Neural cell (in vitro differentiated cells): ENCODE measurements at regions not wholly inside any gene's neighbourhood (a gene's known extent, or its start where the extent isn't known, plus 50 kb on each side); places are given as distances from the start of the nearest gene placed in this dataset.

Experiments used
- H2AFZ ChIP-seq: fragments of 200-600, 300-800 bp; sonication (generic), shearing (Covaris generic); 2 replicates; pipeline ENCODE4 v1.6.0; 2014; ENCODE audit warnings: low read depth, mild to moderate bottlenecking, antibody characterized with exemption, low read length, moderate library complexity
- H3F3A ChIP-seq: fragments of 200-600 bp; shearing (Covaris generic); 2 replicates; pipeline ENCODE4 v1.6.1; 2016; ENCODE audit warnings: mild to moderate bottlenecking, moderate library complexity, mixed read lengths, antibody characterized with exemption, low read length; ENCODE audit not compliant: insufficient read depth, poor library complexity, severe bottlenecking
- H3K27ac ChIP-seq: fragments of 200-600, 300-800 bp; sonication (generic), shearing (Covaris generic); 2 replicates; pipeline ENCODE4 v1.5.1; 2014; ENCODE audit warnings: mild to moderate bottlenecking, low read length, moderate library complexity
- H3K27me3 ChIP-seq: fragments of 300-800, 200-600 bp; sonication (generic), shearing (Covaris generic); 2 replicates; pipeline ENCODE4 v1.6.0; 2014; ENCODE audit warnings: mild to moderate bottlenecking, low read depth, low read length, moderate library complexity; ENCODE audit not compliant: insufficient read depth
- H3K36me3 ChIP-seq: fragments of 300-800, 200-600 bp; sonication (generic), shearing (Covaris generic); 2 replicates; pipeline ENCODE4 v1.5.1; 2014; ENCODE audit warnings: mild to moderate bottlenecking, antibody characterized with exemption, low read length, moderate library complexity; ENCODE audit not compliant: insufficient read depth
- H3K4me2 ChIP-seq: fragments of 300-800, 200-600 bp; sonication (generic), shearing (Covaris generic); 2 replicates; pipeline ENCODE4 v1.6.0; 2014; ENCODE audit warnings: mild to moderate bottlenecking, low read length
- H3K4me3 ChIP-seq: fragments of 300-800, 200-600 bp; sonication (generic), shearing (Covaris generic); 2 replicates; pipeline ENCODE4 v1.5.1; 2014; ENCODE audit warnings: mild to moderate bottlenecking, low read length, moderate library complexity
- H3K79me2 ChIP-seq: fragments of 200-600 bp; shearing (Covaris generic); replicated peaks from 2 replicates; pipeline ENCODE4 v1.6.0; 2014; ENCODE audit warnings: mild to moderate bottlenecking, low read length, moderate library complexity; ENCODE audit not compliant: insufficient read depth
- H3K9ac ChIP-seq: fragments of 300-800, 200-600 bp; sonication (generic), shearing (Covaris generic); 2 replicates; pipeline ENCODE4 v1.6.1; 2016; ENCODE audit warnings: mild to moderate bottlenecking, low read length, mixed read lengths
- H3K9me2 ChIP-seq: fragments of 200-600 bp; shearing (Covaris generic); 2 replicates; pipeline ENCODE4 v1.6.1; 2016; ENCODE audit warnings: mild to moderate bottlenecking, low read length, mixed read lengths; ENCODE audit not compliant: insufficient read depth
- H3K9me3 ChIP-seq: fragments of 200-600, 300-800 bp; sonication (generic), shearing (Covaris generic); 2 replicates; pipeline ENCODE4 v1.6.1; 2016; ENCODE audit warnings: mild to moderate bottlenecking, mixed run types, low read length, moderate library complexity, mixed read lengths
- H4K20me1 ChIP-seq: fragments of 200-600 bp; shearing (Covaris generic); 2 replicates; pipeline ENCODE4 v1.6.1; 2016; ENCODE audit warnings: mild to moderate bottlenecking, mixed run types; ENCODE audit not compliant: insufficient read depth
- CTCF ChIP-seq: fragments of 450-650 bp; IDR thresholded peaks from 2 replicates; pipeline ENCODE4 v1.5.1; 2014; ENCODE audit warnings: antibody characterized with exemption, mild to moderate bottlenecking, moderate library complexity; ENCODE audit not compliant: poor library complexity, severe bottlenecking
- EP300 ChIP-seq: fragments of 450-650 bp; conservative IDR thresholded peaks from 2 replicates; pipeline ENCODE4 v1.6.1; 2014; ENCODE audit warnings: antibody characterized with exemption, mild to moderate bottlenecking, moderate library complexity; ENCODE audit not compliant: poor library complexity, severe bottlenecking
- EZH2 ChIP-seq: fragments of 200-600, 300-800 bp; shearing (Covaris generic), sonication (generic); IDR thresholded peaks from 2 replicates; pipeline ENCODE4 v1.6.1; 2014; ENCODE audit warnings: antibody characterized with exemption, low read length, borderline replicate concordance, mild to moderate bottlenecking; ENCODE audit not compliant: insufficient read depth, poor library complexity, severe bottlenecking
- MXI1 ChIP-seq: fragments of 450-650 bp; conservative IDR thresholded peaks from 2 replicates; pipeline ENCODE4 v1.6.1; 2014; ENCODE audit warnings: antibody characterized with exemption, mild to moderate bottlenecking; ENCODE audit not compliant: poor library complexity, severe bottlenecking
- POLR2AphosphoS5 ChIP-seq: IDR thresholded peaks from 2 replicates; pipeline ENCODE4 v1.6.1; 2012
- RAD21 ChIP-seq: fragments of 450-650 bp; conservative IDR thresholded peaks from 2 replicates; pipeline ENCODE4 v1.6.1; 2014; ENCODE audit warnings: antibody characterized with exemption, mild to moderate bottlenecking, moderate library complexity
- SMC3 ChIP-seq: fragments of 450-650 bp; conservative IDR thresholded peaks from 2 replicates; pipeline ENCODE4 v1.6.1; 2014; ENCODE audit warnings: antibody characterized with exemption, mild to moderate bottlenecking, moderate library complexity; ENCODE audit not compliant: poor library complexity
- TAF1 ChIP-seq: IDR thresholded peaks from 2 replicates; pipeline ENCODE4 v1.6.1; 2012; ENCODE audit warnings: low read depth
- TF ChIP-seq, protein P1 (sequence below): IDR thresholded peaks from 2 replicates; pipeline ENCODE4 v1.6.1; 2012; ENCODE audit warnings: borderline replicate concordance

GRCh38 chrX:42664680-42665079, 113.3 kb downstream of the PPP1R2C start:
- no peak for TF ChIP-seq MXI1
- TF ChIP-seq RAD21 = no peak
- TF ChIP-seq, protein P1, sequence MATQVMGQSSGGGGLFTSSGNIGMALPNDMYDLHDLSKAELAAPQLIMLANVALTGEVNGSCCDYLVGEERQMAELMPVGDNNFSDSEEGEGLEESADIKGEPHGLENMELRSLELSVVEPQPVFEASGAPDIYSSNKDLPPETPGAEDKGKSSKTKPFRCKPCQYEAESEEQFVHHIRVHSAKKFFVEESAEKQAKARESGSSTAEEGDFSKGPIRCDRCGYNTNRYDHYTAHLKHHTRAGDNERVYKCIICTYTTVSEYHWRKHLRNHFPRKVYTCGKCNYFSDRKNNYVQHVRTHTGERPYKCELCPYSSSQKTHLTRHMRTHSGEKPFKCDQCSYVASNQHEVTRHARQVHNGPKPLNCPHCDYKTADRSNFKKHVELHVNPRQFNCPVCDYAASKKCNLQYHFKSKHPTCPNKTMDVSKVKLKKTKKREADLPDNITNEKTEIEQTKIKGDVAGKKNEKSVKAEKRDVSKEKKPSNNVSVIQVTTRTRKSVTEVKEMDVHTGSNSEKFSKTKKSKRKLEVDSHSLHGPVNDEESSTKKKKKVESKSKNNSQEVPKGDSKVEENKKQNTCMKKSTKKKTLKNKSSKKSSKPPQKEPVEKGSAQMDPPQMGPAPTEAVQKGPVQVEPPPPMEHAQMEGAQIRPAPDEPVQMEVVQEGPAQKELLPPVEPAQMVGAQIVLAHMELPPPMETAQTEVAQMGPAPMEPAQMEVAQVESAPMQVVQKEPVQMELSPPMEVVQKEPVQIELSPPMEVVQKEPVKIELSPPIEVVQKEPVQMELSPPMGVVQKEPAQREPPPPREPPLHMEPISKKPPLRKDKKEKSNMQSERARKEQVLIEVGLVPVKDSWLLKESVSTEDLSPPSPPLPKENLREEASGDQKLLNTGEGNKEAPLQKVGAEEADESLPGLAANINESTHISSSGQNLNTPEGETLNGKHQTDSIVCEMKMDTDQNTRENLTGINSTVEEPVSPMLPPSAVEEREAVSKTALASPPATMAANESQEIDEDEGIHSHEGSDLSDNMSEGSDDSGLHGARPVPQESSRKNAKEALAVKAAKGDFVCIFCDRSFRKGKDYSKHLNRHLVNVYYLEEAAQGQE = no peak
- TF ChIP-seq POLR2AphosphoS5 = no peak
- TF ChIP-seq EZH2 = no peak
- no peak for TF ChIP-seq SMC3
- no peak for TF ChIP-seq CTCF
- no peak for TF ChIP-seq EP300
- TF ChIP-seq TAF1 = no peak
- Histone ChIP-seq H3K9me2 (no peaks in the 10 kb centered on the region), H3K79me2 (no peaks in the 10 kb centered on the region), H3K4me2 (no peak overlapping the region), H3K4me3 (no peak overlapping the region), H3K9ac (no peak overlapping the region), H3K27me3 (no peaks in the 10 kb centered on the region), H2AFZ (no peak overlapping the region), H3K27ac (no peak overlapping the region), H3F3A (no peaks in the 10 kb centered on the region), H4K20me1 (no peaks in the 10 kb centered on the region), H3K9me3 (no peaks in the 10 kb centered on the region), H3K36me3 (no peaks in the 10 kb centered on the region)

- no peaks in the 10 kb centered on the region for H3K27me3 ChIP-seq
- H3K4me2 ChIP-seq = no peak overlapping the region
- H3K36me3 ChIP-seq = no peaks in the 10 kb centered on the region
- H4K20me1 ChIP-seq = no peaks in the 10 kb centered on the region
- H3K9me3 ChIP-seq = no peaks in the 10 kb centered on the region
- H3K27ac ChIP-seq = no peak overlapping the region
- H3K79me2 ChIP-seq = no peaks in the 10 kb centered on the region
- TF ChIP-seq SMC3 (no peak), EZH2 (no peak)
- TF ChIP-seq, protein P1 = no peak
- no peak overlapping the region for H2AFZ ChIP-seq
- H3K9ac ChIP-seq = no peak overlapping the region
- no peaks in the 10 kb centered on the region for H3F3A ChIP-seq
- no peak overlapping the region for H3K4me3 ChIP-seq
- H3K9me2 ChIP-seq = no peaks in the 10 kb centered on the region
Measured at GRCh38 chrX:42628471-42628870, 149.5 kb downstream of the PPP1R2C start.
